CD14-positive monocyte (primary cell): ENCODE measurements at regions not wholly inside any gene's neighbourhood (a gene's known extent, or its start where the extent isn't known, plus 50 kb on each side); places are given as distances from the start of the nearest gene placed in this dataset.

Source experiments
- DNase-seq, 3 donors: peaks; one replicate each; pipeline ENCODE4 v3.0.0-alpha.2; 2011 to 2022
- H2AFZ ChIP-seq: 2 replicates; pipeline ENCODE4 v1.6.0; 2012; ENCODE audit warnings: mild to moderate bottlenecking, low read depth, low read length, inconsistent platforms; ENCODE audit not compliant: insufficient read depth, poor library complexity, severe bottlenecking
- H3K27ac ChIP-seq, 2 donors: 1 replicate in 1 of 2; 2 replicates in 1 of 2; pipeline ENCODE4 v1.5.1; 2012 to 2013; ENCODE audit warnings: low read length in 2 of 2, control low read depth in 1 of 2, inconsistent platforms in 1 of 2, low read depth in 1 of 2, mild to moderate bottlenecking in 1 of 2
- H3K27me3 ChIP-seq, 2 donors: one replicate each; pipeline versions ENCODE4 v1.6.0 to v1.6.1; 2011 to 2013; ENCODE audit warnings: low read length in 2 of 2; ENCODE audit not compliant: control insufficient read depth in 2 of 2, insufficient read depth in 2 of 2
- H3K36me3 ChIP-seq, 2 donors: replicated peaks in 1 of 2; 1 replicate in 1 of 2; 2 replicates in 1 of 2; pipeline versions ENCODE4 v1.5.1 to v1.6.1; 2012 to 2013; ENCODE audit warnings: low read length in 2 of 2, control low read depth in 1 of 2, inconsistent platforms in 1 of 2, mild to moderate bottlenecking in 1 of 2; ENCODE audit not compliant: insufficient read depth in 2 of 2, control insufficient read depth in 1 of 2
- H3K4me1 ChIP-seq, 2 donors: 1 replicate in 1 of 2; 2 replicates in 1 of 2; pipeline versions ENCODE4 v1.5.1 to v1.6.1; 2012 to 2013; ENCODE audit warnings: low read length in 2 of 2, control low read depth in 1 of 2, inconsistent platforms in 1 of 2, mild to moderate bottlenecking in 1 of 2, moderate library complexity in 1 of 2; ENCODE audit not compliant: insufficient read depth in 2 of 2, control insufficient read depth in 1 of 2
- H3K4me2 ChIP-seq: replicated peaks from 2 replicates; pipeline ENCODE3; 2012; ENCODE audit warnings: low read length, moderate library complexity, mild to moderate bottlenecking; ENCODE audit not compliant: poor library complexity, severe bottlenecking; ENCODE audit errors: extremely low read depth
- H3K4me3 ChIP-seq, 3 experiments: fragments of 200-600 bp in 1 of 3; sonication (generic) in 1 of 3; replicated peaks in 1 of 3; 1 replicate in 2 of 3; 2 replicates in 1 of 3; pipeline ENCODE4 v1.5.1; 2011 to 2013; ENCODE audit warnings: low read length in 3 of 3, mild to moderate bottlenecking in 3 of 3, control low read depth in 2 of 3, low read depth in 2 of 3, inconsistent platforms in 1 of 3, moderate library complexity in 1 of 3
- H3K79me2 ChIP-seq: 2 replicates; pipeline ENCODE4 v1.6.0; 2012; ENCODE audit warnings: mild to moderate bottlenecking, control low read depth, inconsistent platforms, low read length, moderate library complexity; ENCODE audit not compliant: insufficient read depth
- H3K9ac ChIP-seq: 2 replicates; pipeline ENCODE4 v1.6.0; 2017; ENCODE audit warnings: low read length, mild to moderate bottlenecking; ENCODE audit not compliant: insufficient read depth, poor library complexity, severe bottlenecking
- H3K9me3 ChIP-seq, 2 donors: replicated peaks in 1 of 2; 1 replicate in 1 of 2; 2 replicates in 1 of 2; pipeline versions ENCODE4 v1.5.1 to v1.6.1; 2012 to 2013; ENCODE audit warnings: low read length in 2 of 2, control low read depth in 1 of 2; ENCODE audit not compliant: control insufficient read depth in 1 of 2, insufficient read depth in 1 of 2
- H4K20me1 ChIP-seq: 2 replicates; pipeline ENCODE4 v1.6.0; 2012; ENCODE audit warnings: mild to moderate bottlenecking, low read length, control low read depth, moderate library complexity; ENCODE audit not compliant: insufficient read depth
- H3K27ac Mint-ChIP-seq, 7 donors: one replicate each; pipeline ENCODE4 v1.8.0; 2020; ENCODE audit warnings: mild to moderate bottlenecking in 7 of 7, mixed read lengths in 7 of 7, moderate library complexity in 6 of 7, inconsistent platforms in 2 of 7
- H3K27me3 Mint-ChIP-seq, 3 donors: one replicate each; pipeline ENCODE4 v1.8.0; 2021 to 2022; ENCODE audit warnings: low read depth in 3 of 3, mild to moderate bottlenecking in 3 of 3, mixed read lengths in 3 of 3, moderate library complexity in 3 of 3, inconsistent platforms in 1 of 3
- H3K36me3 Mint-ChIP-seq, 2 donors: one replicate each; pipeline ENCODE4 v1.8.0; 2020; ENCODE audit warnings: mixed read lengths in 2 of 2, inconsistent platforms in 1 of 2, mild to moderate bottlenecking in 1 of 2
- H3K4me1 Mint-ChIP-seq: one replicate; pipeline ENCODE4 v1.8.0; 2020; ENCODE audit warnings: mild to moderate bottlenecking, mixed read lengths
- H3K4me3 Mint-ChIP-seq, 2 donors: one replicate each; pipeline ENCODE4 v1.8.0; 2020; ENCODE audit warnings: mild to moderate bottlenecking in 2 of 2, mixed read lengths in 2 of 2, moderate library complexity in 1 of 2
- H3K9me3 Mint-ChIP-seq, 7 donors: one replicate each; pipeline ENCODE4 v1.8.0; 2020 to 2022; ENCODE audit warnings: mixed read lengths in 7 of 7, mild to moderate bottlenecking in 6 of 7, moderate library complexity in 6 of 7, inconsistent platforms in 2 of 7
- WGBS: methylation state at CpG from one replicate; pipeline ENCODE4 v1.1.5; 2013; ENCODE audit warnings: missing lambda C conversion rate; ENCODE audit not compliant: insufficient coverage; 5-methylcytosine and 5-hydroxymethylcytosine counted together
- intact Hi-C, 2 donors: fragments of 100-400 bp; cut with micrococcal nuclease; formaldehyde crosslinking; loops; one replicate each; pipeline versions ENCODE4 v1.15.0 to v1.15.1; 2023
- TF ChIP-seq, protein P1 (sequence below): fragments of 200-600 bp; IDR thresholded peaks from one replicate; pipeline ENCODE4 v1.8.0; 2022; ENCODE audit warnings: antibody characterized with exemption, mild to moderate bottlenecking

DNA sequence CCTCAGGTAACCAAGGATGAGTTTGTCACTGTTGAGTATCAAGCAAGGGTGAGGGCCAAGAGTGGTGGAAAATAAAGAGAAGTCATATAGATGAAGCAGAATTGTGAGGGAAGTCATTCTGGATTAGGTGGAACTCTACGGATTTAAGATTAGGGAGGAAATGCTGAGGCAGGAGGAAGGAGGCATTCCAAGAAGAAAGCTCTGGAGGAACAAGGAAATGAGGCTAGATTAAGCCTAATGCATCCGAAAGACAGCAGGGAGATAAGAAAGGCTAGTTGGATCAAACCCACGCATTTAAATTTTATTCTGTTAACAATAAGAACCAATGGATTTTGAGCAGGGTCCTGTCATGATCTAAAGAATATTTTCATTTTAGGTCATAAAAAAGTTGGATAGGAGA is 681.2 kb downstream of the EPHA4 start:
- Histone ChIP-seq H3K4me2 (no peak overlapping the region), H2AFZ (no peak overlapping the region), H3K4me3 (no peak overlapping the region), H3K27me3 (no peaks in the 10 kb centered on the region), H3K9me3 (peaks cover 0 to 4% of the 10 kb centered on the region in 2 donors), H3K27ac (no peak overlapping the region), H3K79me2 (no peaks in the 10 kb centered on the region), H3K4me1 (no peaks in the 10 kb centered on the region), H3K9ac (no peak overlapping the region), H3K36me3 (no peaks in the 10 kb centered on the region), H4K20me1 (no peaks in the 10 kb centered on the region)
- H3K9me3 Mint-ChIP-seq, result peaks cover 0 to 8% (median 3%) of the 10 kb centered on the region in 7 donors
- no peak overlapping the region for H3K4me3 Mint-ChIP-seq
- no peak overlapping the region for H3K27ac Mint-ChIP-seq
- no peaks in the 10 kb centered on the region for H3K36me3 Mint-ChIP-seq
- no peak for DNase-seq
- TF ChIP-seq, protein P1, sequence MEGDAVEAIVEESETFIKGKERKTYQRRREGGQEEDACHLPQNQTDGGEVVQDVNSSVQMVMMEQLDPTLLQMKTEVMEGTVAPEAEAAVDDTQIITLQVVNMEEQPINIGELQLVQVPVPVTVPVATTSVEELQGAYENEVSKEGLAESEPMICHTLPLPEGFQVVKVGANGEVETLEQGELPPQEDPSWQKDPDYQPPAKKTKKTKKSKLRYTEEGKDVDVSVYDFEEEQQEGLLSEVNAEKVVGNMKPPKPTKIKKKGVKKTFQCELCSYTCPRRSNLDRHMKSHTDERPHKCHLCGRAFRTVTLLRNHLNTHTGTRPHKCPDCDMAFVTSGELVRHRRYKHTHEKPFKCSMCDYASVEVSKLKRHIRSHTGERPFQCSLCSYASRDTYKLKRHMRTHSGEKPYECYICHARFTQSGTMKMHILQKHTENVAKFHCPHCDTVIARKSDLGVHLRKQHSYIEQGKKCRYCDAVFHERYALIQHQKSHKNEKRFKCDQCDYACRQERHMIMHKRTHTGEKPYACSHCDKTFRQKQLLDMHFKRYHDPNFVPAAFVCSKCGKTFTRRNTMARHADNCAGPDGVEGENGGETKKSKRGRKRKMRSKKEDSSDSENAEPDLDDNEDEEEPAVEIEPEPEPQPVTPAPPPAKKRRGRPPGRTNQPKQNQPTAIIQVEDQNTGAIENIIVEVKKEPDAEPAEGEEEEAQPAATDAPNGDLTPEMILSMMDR, result no peak
- 83% methylated on average over 1 of the region's 3 CpGs for WGBS
- intact Hi-C loops, result no loop called here
- no peaks in the 10 kb centered on the region for H3K27me3 Mint-ChIP-seq
- H3K4me1 Mint-ChIP-seq, result no peaks in the 10 kb centered on the region

DNA sequence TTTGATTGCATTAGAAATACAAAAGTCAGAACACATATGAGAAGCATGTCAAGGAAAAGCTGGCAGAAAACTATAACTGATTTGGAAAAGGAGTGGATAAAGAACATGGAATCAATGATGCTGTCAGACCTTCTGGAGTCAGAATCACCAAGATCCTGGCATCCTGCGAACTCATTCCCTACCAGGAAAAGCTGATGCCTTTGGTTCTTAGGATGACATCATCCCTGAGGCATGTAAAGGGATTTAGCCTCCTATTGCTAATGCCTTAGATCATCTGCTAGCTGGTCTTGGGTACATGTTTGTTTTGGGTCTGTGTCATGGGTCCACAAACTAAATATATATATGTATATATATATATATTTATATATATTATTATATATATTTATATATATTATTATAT is 680.7 kb downstream of the EPHA4 start:
- H3K27ac Mint-ChIP-seq, result no peak overlapping the region
- intact Hi-C loops, result no loop called here
- no peak for DNase-seq
- TF ChIP-seq, protein P1, result no peak
- H3K4me1 Mint-ChIP-seq, result no peaks in the 10 kb centered on the region
- H3K27me3 Mint-ChIP-seq, result no peaks in the 10 kb centered on the region
- H3K79me2 ChIP-seq, result no peaks in the 10 kb centered on the region
- no CpG with 5 or more reads among the region's 1 CpG for WGBS
- H3K27ac ChIP-seq, result no peak overlapping the region
- no peaks in the 10 kb centered on the region for H3K4me1 ChIP-seq
- H3K9me3 Mint-ChIP-seq, result peaks cover 2 to 9% (median 4%) of the 10 kb centered on the region in 7 donors
- H3K36me3 Mint-ChIP-seq, result no peaks in the 10 kb centered on the region
- H4K20me1 ChIP-seq, result no peaks in the 10 kb centered on the region
- no peak overlapping the region for H2AFZ ChIP-seq
- H3K9me3 ChIP-seq, result peaks cover 0 to 5% of the 10 kb centered on the region in 2 donors
- H3K4me3 Mint-ChIP-seq, result no peak overlapping the region
- no peaks in the 10 kb centered on the region for H3K27me3 ChIP-seq
- no peak overlapping the region for H3K4me3 ChIP-seq
- H3K9ac ChIP-seq, result no peak overlapping the region
- no peak overlapping the region for H3K4me2 ChIP-seq
- no peaks in the 10 kb centered on the region for H3K36me3 ChIP-seq
